H1 (cell line): ENCODE measurements at regions not wholly inside any gene's neighbourhood (a gene's known extent, or its start where the extent isn't known, plus 50 kb on each side); places are given as distances from the start of the nearest gene placed in this dataset.

ENCODE experiments used
- EZH2 ChIP-seq: fragments of 200-600 bp; sonication (generic); IDR thresholded peaks from 2 replicates; pipeline ENCODE4 v1.7.1; 2012; ENCODE audit warnings: low read depth, mild to moderate bottlenecking, moderate library complexity, low read length, inconsistent platforms; ENCODE audit not compliant: severe bottlenecking
- KDM4A ChIP-seq: IDR thresholded peaks from one replicate; pipeline ENCODE4 v1.7.1; 2012; ENCODE audit warnings: low read depth, mild to moderate bottlenecking, moderate library complexity, low read length, inconsistent platforms; ENCODE audit not compliant: severe bottlenecking
- NRF1 ChIP-seq: IDR thresholded peaks from 2 replicates; pipeline ENCODE4 v1.6.1; 2011; ENCODE audit warnings: mild to moderate bottlenecking, low read depth, low read length, improper control_type of control experiment
- POU5F1 ChIP-seq: IDR thresholded peaks from 2 replicates; pipeline ENCODE4 v1.6.1; 2011; ENCODE audit warnings: low read depth, mild to moderate bottlenecking, low read length, moderate library complexity
- RFX5 ChIP-seq: IDR thresholded peaks from 2 replicates; pipeline ENCODE4 v1.6.1; 2011; ENCODE audit warnings: low read depth, low read length, improper control_type of control experiment, borderline replicate concordance
- SAP30 ChIP-seq: fragments of 300-600 bp; sonication (generic); IDR thresholded peaks from 2 replicates; pipeline ENCODE4 v1.7.1; 2012; ENCODE audit warnings: low read length, moderate library complexity, mild to moderate bottlenecking, inconsistent platforms; ENCODE audit not compliant: insufficient read depth, insufficient replicate concordance
- SIRT6 ChIP-seq: IDR thresholded peaks from one replicate; pipeline ENCODE4 v1.7.1; 2012; ENCODE audit warnings: low read length, inconsistent platforms
- TCF12 ChIP-seq: IDR thresholded peaks from 2 replicates; pipeline ENCODE4 v1.6.1; 2011; ENCODE audit warnings: low read depth, mild to moderate bottlenecking, low read length

DNA sequence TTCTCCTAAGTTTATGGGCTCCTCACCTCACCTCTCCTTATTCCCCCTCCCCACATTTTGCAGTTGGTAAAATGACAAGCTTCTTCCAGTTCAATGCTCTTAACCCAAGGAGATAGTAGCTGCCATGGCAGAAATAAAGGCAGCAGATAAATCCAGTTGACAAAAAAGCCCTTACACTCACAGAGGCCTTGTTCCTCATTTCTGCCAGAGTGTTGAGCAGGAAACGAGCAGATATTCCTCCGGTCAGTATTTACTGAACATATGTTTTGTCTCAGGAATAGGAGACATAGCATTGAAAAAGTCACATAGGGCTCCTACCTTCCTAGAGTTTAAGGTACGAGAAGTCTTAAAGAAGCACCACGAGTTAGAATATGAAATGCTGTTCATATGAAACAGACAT lies 493.7 kb upstream of the TNP1 start (continued):
- TF ChIP-seq NRF1 (no peak), EZH2 (no peak), RFX5 (no peak), TCF12 (no peak), SAP30 (no peak), KDM4A (no peak), SIRT6 (no peak), POU5F1 (no peak)
